Activated T-cell treated with anti-CD3 and anti-CD28 coated beads, Interleukin-2, amount 50 U/mL, for 4 hours (primary cell): ENCODE measurements at regions not wholly inside any gene's neighbourhood (a gene's known extent, or its start where the extent isn't known, plus 50 kb on each side); places are given as distances from the start of the nearest gene placed in this dataset.

Experiments
- ATAC-seq, 2 donors: fragments of 200-7000 bp; cut with Tn5 transposase; one replicate each; pipeline ENCODE4 v1.10.0; 2021
- DNase-seq: peaks from one replicate; pipeline ENCODE4 v3.0.0-alpha.2; 2020
- H3K27me3 Mint-ChIP-seq: one replicate; pipeline ENCODE4 v1.8.0; 2021; ENCODE audit warnings: low read depth, mixed read lengths
- H3K36me3 Mint-ChIP-seq: one replicate; pipeline ENCODE4 v1.8.0; 2022; ENCODE audit warnings: mixed read lengths; ENCODE audit not compliant: insufficient read depth
- H3K4me1 Mint-ChIP-seq: one replicate; pipeline ENCODE4 v1.8.0; 2021; ENCODE audit warnings: low read depth, mixed read lengths
- H3K4me3 Mint-ChIP-seq: one replicate; pipeline ENCODE4 v1.8.0; 2021; ENCODE audit warnings: mild to moderate bottlenecking, moderate library complexity, mixed read lengths
- H3K9me3 Mint-ChIP-seq: one replicate; pipeline ENCODE4 v1.8.0; 2021; ENCODE audit warnings: mixed read lengths

DNA sequence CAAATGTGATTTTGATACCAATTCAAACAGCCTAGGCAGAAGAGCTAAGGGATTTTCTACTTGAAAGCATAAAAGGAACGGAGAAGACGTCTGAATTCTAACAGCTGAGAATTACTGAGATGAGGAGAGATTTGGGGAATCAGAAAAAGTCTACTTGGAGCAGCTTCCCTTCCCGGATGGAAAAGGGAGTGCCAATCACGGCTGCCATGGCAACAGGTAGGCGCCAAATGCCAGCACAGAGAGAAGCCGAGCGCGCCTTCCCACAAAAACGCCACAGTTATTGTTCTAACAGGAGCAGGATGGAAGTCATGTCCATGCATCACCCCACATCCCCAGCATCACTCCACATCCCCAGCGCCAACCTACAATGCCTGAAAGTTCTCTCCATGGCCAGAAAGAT, 63.5 kb upstream of the PRR20G start:
- H3K27me3 Mint-ChIP-seq: peaks cover 9% of the 10 kb centered on the region
- peaks cover 3% of the 10 kb centered on the region for H3K9me3 Mint-ChIP-seq
- H3K36me3 Mint-ChIP-seq: no peaks in the 10 kb centered on the region
- H3K4me1 Mint-ChIP-seq: no peaks in the 10 kb centered on the region
- no peak for ATAC-seq
- H3K4me3 Mint-ChIP-seq: no peak overlapping the region
- no peak for DNase-seq

DNA sequence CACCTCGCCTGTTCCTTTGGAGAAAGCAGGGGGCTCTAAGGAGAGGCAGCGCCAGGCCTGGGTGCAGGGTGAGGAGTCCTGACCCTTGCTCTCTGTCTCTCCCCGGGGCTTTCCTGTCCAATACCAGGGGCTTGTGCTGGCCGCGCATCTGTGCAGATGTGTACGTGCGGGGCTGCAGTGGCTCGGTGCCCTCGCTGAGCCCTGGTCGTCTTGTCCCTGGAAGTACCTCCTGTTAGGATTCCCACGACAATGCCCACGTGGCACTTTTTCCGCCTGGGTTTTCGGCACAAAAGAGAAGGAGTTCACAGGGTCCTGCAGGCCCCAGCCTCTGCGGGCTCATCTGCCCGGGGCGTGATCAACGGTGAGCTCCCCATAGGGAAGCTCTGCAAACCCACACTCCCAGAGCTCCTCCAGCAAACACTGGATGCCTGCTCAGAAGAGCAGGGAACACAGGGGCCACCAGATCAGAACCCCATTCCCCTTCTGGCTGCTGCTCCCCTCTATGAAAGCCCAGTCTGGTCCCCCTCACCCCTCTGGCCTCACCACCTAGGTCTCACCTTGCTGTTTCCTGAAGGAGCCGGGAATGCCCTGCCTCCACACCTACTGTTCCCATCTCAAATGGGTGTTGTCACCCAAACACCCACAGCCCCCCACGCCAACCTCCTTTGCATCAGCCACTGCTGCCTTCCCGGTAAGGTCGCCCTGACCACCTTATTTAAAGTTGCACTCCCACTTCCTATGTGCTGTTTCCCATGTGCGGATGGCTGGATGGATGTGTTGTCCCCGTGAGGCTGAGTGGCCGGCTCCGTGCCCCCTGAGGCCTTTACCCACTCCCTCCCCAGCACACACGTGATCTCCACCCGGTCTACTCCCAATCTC, 62.6 kb upstream of the PRR20G start:
- H3K4me3 Mint-ChIP-seq: no peak overlapping the region
- no peaks in the 10 kb centered on the region for H3K36me3 Mint-ChIP-seq
- H3K9me3 Mint-ChIP-seq: peaks cover 3% of the 10 kb centered on the region
- H3K27me3 Mint-ChIP-seq: peaks cover 9% of the 10 kb centered on the region
- ATAC-seq (no peak), DNase-seq (no peak)
- no peaks in the 10 kb centered on the region for H3K4me1 Mint-ChIP-seq

DNA sequence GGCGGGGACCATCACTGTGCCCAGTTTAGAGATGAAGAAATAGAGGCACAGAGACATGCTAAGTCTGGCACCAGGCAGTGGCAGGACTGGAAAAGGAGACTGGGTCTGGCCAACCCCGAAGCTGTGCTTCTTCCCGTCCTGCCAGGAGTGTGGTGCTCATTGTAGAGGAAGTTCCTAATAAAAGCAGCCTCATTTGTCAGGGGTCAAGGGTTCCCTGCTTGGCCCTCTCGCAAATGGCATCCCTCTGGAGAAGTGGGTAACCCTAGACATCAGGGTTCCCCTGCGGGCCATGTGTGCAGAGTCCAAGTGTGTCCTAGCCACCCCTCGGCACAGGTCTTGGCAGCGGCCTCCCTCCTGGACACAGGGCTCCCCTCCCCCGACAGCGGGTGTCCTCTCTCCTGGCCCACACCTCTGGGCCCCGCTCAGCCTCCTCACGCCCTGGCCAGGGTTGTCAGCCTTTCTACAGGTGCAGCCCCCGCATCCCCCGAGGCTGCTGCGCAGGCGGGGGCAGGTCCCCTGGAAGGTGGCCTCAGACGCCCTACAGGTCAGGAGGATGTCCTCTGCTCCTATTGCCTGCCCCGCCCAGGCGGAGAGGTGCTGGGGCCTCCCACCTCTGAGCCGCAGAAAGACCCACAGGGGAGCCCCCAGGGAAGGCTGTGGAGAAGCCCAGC, 61.8 kb upstream of the PRR20G start:
- ATAC-seq (peak in 1 of 2 donors; percentile 30), DNase-seq (no peak)
- peaks cover 9% of the 10 kb centered on the region for H3K27me3 Mint-ChIP-seq
- H3K4me1 Mint-ChIP-seq: no peaks in the 10 kb centered on the region
- H3K36me3 Mint-ChIP-seq: no peaks in the 10 kb centered on the region
- no peak overlapping the region for H3K4me3 Mint-ChIP-seq
- peaks cover 3% of the 10 kb centered on the region for H3K9me3 Mint-ChIP-seq

DNA sequence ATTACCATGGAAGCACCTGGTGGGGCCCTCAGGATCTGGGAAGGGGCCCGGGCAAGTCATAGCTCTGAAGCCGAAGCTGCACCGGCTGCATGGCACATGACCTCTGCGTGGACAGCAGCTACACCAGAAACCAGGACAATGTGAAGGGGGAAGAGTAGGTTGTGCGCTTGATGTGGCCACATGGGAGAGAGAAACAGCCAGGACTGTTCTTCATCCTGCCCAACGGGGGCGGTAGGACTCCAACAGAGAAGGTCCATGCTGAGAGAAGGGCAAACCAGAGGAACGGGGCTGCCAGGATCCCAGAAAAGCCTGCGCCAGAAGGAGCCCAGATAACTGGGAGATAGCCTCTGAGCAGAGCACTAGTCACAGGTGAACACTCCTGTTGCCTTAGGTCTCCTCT, 54.9 kb upstream of the PRR20G start:
- Mint-ChIP-seq H3K27me3 (peaks cover 32% of the 10 kb centered on the region), H3K4me1 (no peaks in the 10 kb centered on the region), H3K36me3 (no peaks in the 10 kb centered on the region), H3K4me3 (no peak overlapping the region), H3K9me3 (peaks cover 6% of the 10 kb centered on the region)
- DNase-seq (no peak), ATAC-seq (no peak)

DNA sequence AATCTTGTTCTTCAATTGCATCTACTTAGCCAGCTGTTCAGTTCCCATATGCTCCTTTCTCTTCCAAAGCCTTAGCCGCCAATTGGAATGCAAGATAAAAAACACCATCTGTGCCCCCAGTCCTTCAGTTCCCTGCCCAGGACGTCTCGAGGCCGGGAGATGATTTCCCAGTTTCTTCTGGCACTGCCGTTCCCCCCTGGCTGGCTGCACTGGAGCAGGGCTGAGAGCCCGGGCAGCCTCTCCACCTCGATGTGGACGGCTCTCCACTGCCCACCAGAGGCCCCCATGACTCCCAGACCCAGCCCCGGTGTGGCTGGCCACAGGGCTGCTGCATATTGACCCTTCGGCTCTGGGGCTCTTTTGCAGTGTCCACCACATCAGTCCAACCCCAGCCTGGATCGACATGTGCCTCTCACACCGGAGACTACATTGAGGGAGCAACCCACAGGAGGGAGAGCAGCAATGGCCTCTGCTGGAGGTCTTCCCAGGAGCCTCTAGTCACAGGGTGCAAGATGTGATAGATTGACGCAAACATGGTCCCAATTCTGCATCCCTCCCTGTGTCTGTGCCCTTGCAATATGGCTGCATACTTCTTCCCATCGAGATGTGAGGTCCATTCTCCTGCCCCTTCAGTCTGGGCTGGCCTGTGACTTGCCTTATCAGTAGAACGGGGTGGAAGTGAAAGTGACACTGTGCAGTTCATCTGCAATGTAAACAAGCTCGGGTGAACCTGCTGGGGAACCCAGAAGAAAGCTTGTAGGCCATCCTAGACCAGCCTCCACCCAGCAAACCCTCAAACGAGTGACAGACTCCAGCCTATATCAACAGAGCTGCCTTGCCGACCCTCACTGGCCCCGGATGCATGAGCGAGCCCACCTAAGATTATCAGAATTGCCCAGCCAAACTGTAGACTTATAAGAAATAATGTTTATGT, 52.3 kb upstream of the PRR20G start:
- no peaks in the 10 kb centered on the region for H3K4me1 Mint-ChIP-seq
- peaks cover 41% of the 10 kb centered on the region for H3K27me3 Mint-ChIP-seq
- DNase-seq (no peak), ATAC-seq (no peak)
- no peaks in the 10 kb centered on the region for H3K36me3 Mint-ChIP-seq
- H3K4me3 Mint-ChIP-seq: no peak overlapping the region
- H3K9me3 Mint-ChIP-seq: peaks cover 6% of the 10 kb centered on the region

DNA sequence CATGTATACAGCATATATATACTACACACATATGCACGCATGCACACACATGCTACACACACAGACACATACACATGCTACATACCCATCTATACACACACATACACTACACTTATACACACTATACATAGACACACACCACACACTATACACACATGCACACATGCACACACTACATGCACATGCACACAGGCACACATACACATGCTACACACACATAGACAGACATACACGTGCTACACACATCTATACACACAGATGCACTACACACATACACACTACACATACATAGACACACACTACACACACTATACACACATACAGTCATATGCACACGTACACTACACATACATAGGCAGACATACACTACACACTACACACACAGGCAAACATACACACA, 51.2 kb upstream of the PRR20G start:
- Mint-ChIP-seq H3K27me3 (peaks cover 38% of the 10 kb centered on the region), H3K36me3 (no peaks in the 10 kb centered on the region), H3K4me1 (no peaks in the 10 kb centered on the region), H3K9me3 (peaks cover 14% of the 10 kb centered on the region), H3K4me3 (no peak overlapping the region)
- DNase-seq (no peak), ATAC-seq (no peak)

DNA sequence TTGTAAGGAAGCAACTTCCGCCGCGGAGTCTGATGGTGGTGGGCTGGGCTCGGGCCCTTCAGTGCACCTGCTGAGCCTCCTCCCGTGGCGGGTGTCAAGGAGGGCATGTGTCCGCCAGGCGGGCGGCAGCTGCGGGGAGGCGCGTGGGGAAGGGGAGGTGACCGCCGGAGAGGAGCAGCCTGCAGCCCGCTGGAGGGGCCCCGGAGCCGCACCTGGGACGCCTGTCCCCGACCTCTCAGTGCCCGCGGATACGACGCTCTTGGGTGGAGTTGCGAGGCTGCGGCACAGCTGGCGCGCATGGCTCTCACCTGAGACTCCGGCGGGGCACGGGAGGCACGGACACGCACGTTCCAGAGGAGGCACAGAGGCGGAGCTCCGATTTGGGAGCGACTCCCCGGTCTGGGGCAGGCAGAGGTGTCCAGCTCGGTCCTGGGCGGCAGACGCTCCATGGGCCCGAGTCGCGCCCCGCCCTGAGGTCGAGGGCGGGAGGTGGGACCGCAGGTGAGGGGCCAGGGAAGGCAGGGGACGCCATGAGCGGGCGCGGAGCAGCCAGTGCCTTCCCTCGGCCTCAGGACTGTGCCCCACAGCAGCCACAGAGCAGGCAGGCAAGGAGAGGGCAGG, 50.2 kb upstream of the PRR20G start:
- Mint-ChIP-seq H3K36me3 (no peaks in the 10 kb centered on the region), H3K4me3 (no peak overlapping the region), H3K27me3 (peaks cover 38% of the 10 kb centered on the region), H3K9me3 (peaks cover 14% of the 10 kb centered on the region), H3K4me1 (no peaks in the 10 kb centered on the region)
- ATAC-seq (no peak), DNase-seq (no peak)
